Sigmoid colon (tissue), 3 donors: ENCODE measurements at regions not wholly inside any gene's neighbourhood (a gene's known extent, or its start where the extent isn't known, plus 50 kb on each side); places are given as distances from the start of the nearest gene placed in this dataset.

Source experiments
- POLR2A ChIP-seq, 2 donors: fragments of 450-650 bp; IDR thresholded peaks; one replicate each; pipeline ENCODE4 v1.6.1; 2016; ENCODE audit warnings: antibody characterized with exemption in 2 of 2, mild to moderate bottlenecking in 2 of 2, moderate library complexity in 2 of 2
- TF ChIP-seq, protein P1 (sequence below), 4 experiments: fragments of 450-650 bp in 3 of 4; fragments of 200-600 bp in 1 of 4; IDR thresholded peaks; one replicate each; pipeline ENCODE4 v1.5.1; 2016 to 2019; ENCODE audit warnings: antibody characterized with exemption in 4 of 4, mild to moderate bottlenecking in 3 of 4, moderate library complexity in 2 of 4

DNA sequence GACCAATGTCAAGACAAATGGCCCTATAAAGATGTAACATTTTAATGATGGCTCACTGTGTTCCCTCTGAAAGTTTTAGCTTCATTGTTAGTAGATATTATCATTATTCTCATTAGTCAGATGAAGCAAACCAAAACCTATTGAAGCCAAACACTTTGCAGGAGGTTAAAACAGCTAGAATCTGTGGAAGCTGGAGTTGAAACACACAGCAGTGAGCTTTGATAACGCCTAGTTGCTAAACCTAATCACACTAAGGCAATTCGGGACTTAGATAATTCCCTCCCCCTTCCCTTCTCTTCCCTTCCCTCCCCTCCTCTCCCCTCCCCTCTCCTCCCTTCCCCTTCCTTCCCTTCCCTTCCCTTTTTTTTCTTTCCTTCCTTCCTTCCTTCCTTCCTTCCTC lies 165.7 kb downstream of the TRIB2 start:
- TF ChIP-seq, protein P1, sequence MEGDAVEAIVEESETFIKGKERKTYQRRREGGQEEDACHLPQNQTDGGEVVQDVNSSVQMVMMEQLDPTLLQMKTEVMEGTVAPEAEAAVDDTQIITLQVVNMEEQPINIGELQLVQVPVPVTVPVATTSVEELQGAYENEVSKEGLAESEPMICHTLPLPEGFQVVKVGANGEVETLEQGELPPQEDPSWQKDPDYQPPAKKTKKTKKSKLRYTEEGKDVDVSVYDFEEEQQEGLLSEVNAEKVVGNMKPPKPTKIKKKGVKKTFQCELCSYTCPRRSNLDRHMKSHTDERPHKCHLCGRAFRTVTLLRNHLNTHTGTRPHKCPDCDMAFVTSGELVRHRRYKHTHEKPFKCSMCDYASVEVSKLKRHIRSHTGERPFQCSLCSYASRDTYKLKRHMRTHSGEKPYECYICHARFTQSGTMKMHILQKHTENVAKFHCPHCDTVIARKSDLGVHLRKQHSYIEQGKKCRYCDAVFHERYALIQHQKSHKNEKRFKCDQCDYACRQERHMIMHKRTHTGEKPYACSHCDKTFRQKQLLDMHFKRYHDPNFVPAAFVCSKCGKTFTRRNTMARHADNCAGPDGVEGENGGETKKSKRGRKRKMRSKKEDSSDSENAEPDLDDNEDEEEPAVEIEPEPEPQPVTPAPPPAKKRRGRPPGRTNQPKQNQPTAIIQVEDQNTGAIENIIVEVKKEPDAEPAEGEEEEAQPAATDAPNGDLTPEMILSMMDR (IDR thresholded peaks at IDR 0.05): no peak
- TF ChIP-seq POLR2A (IDR thresholded peaks at IDR 0.05): no peak
